PC-9 (cell line): ENCODE measurements at regions not wholly inside any gene's neighbourhood (a gene's known extent, or its start where the extent isn't known, plus 50 kb on each side); places are given as distances from the start of the nearest gene placed in this dataset.

Experiments
- BruUV-seq: library from RNA; stranded (reverse); fragments of 400-500 nt; replicated peaks from 2 replicates; lab custom pipeline; 2021; lab: Mats Ljungman, UMichigan
- CTCF ChIA-PET: fragments of 300-600 bp; sonication (Branson Sonifier 250); formaldehyde crosslinking; loops from one replicate; lab custom pipeline; 2022; ENCODE audit warnings: antibody characterized with exemption; lab: Charles Lee
- POLR2A ChIA-PET: fragments of 300-600 bp; sonication (Branson Sonifier 250); formaldehyde crosslinking; loops from one replicate; lab custom pipeline; 2022; ENCODE audit warnings: antibody characterized with exemption; ENCODE audit not compliant: unreplicated experiment; lab: Charles Lee
- DNase-seq, 2 experiments: peaks; one replicate each; pipeline versions ENCODE4 v3.0.0 to v3.0.0-alpha.2; 2015 to 2022; ENCODE audit warnings: mixed read lengths in 1 of 2
- H2AFZ ChIP-seq: fragments of 200-600 bp; sonication (generic); 2 replicates; pipeline ENCODE4 v1.8.1; 2017; ENCODE audit warnings: antibody characterized with exemption
- H3F3A ChIP-seq: fragments of 200-600 bp; sonication (generic); 2 replicates; pipeline ENCODE4 v1.8.1; 2017; ENCODE audit warnings: antibody characterized with exemption, mild to moderate bottlenecking, low read depth; ENCODE audit not compliant: insufficient read depth
- H3K27ac ChIP-seq: fragments of 200-600 bp; sonication (generic); 2 replicates; pipeline ENCODE4 v1.6.1; 2016; ENCODE audit warnings: mixed run types
- H3K27me3 ChIP-seq: fragments of 200-600 bp; sonication (generic); 2 replicates; pipeline ENCODE4 v1.6.1; 2016; ENCODE audit warnings: low read depth, mixed run types; ENCODE audit not compliant: insufficient read depth
- H3K36me3 ChIP-seq: fragments of 200-600 bp; sonication (generic); 2 replicates; pipeline ENCODE4 v1.6.1; 2016; ENCODE audit warnings: low read depth, mixed run types
- H3K4me1 ChIP-seq: fragments of 200-600 bp; sonication (generic); replicated peaks from 2 replicates; pipeline ENCODE4 v1.6.1; 2016; ENCODE audit warnings: mixed run types; ENCODE audit not compliant: insufficient read depth
- H3K4me2 ChIP-seq: fragments of 200-600 bp; sonication (generic); 2 replicates; pipeline ENCODE4 v1.6.1; 2017; ENCODE audit warnings: mixed run types
- H3K4me3 ChIP-seq: fragments of 200-600 bp; sonication (generic); 2 replicates; pipeline ENCODE4 v1.6.1; 2016; ENCODE audit warnings: mixed run types
- H3K79me2 ChIP-seq: fragments of 200-600 bp; sonication (generic); 2 replicates; pipeline ENCODE4 v1.6.1; 2017; ENCODE audit warnings: low read depth, mixed run types
- H3K9me2 ChIP-seq: fragments of 200-600 bp; sonication (generic); 2 replicates; pipeline ENCODE4 v1.8.1; 2017; ENCODE audit warnings: mild to moderate bottlenecking; ENCODE audit not compliant: insufficient read depth
- H3K9me3 ChIP-seq: fragments of 200-600 bp; sonication (generic); 2 replicates; pipeline ENCODE4 v1.8.1; 2016; ENCODE audit warnings: low read depth; ENCODE audit not compliant: insufficient read depth
- H4K20me1 ChIP-seq: fragments of 200-600 bp; sonication (generic); 2 replicates; pipeline ENCODE4 v1.8.1; 2017; ENCODE audit not compliant: insufficient read depth
- CTCF ChIP-seq: fragments of 200-600 bp; sonication (generic); conservative IDR thresholded peaks from 2 replicates; pipeline ENCODE4 v1.6.1; 2017; ENCODE audit warnings: mixed run types, antibody characterized with exemption, mild to moderate bottlenecking, moderate library complexity
- EZH2 ChIP-seq: fragments of 200-600 bp; sonication (generic); IDR thresholded peaks from 2 replicates; pipeline ENCODE4 v1.8.0; 2017; ENCODE audit warnings: antibody characterized with exemption, low read depth
- intact Hi-C: fragments of 100-400 bp; cut with micrococcal nuclease; formaldehyde crosslinking; loops from one replicate; pipeline ENCODE4 v1.10.0; 2022; ENCODE audit not compliant: unreplicated experiment

- POLR2A ChIA-PET: no interaction called here
- no peaks in the 10 kb centered on the region for H3K4me1 ChIP-seq
These were observed 170.4 kb downstream of the ZDHHC21 start for GRCh38 chr9:14522627-14523379.

GRCh38 chr9:14520341-14520740 is 172.9 kb downstream of the ZDHHC21 start:
- ChIA-PET CTCF (no interaction called here), POLR2A (no interaction called here)
- Histone ChIP-seq H3K9me3 (no peaks in the 10 kb centered on the region), H3K4me3 (no peak overlapping the region), H3K27me3 (no peaks in the 10 kb centered on the region), H3K79me2 (no peaks in the 10 kb centered on the region), H3K4me2 (no peak overlapping the region), H4K20me1 (no peaks in the 10 kb centered on the region), H2AFZ (no peak overlapping the region), H3K4me1 (no peaks in the 10 kb centered on the region), H3K27ac (no peak overlapping the region), H3F3A (no peaks in the 10 kb centered on the region), H3K9me2 (no peaks in the 10 kb centered on the region), H3K36me3 (no peaks in the 10 kb centered on the region)
- no peak for DNase-seq
- TF ChIP-seq CTCF (no peak), EZH2 (no peak)
- BruUV-seq: no TSS peak
- intact Hi-C loops: no loop called here

More at GRCh38 chr9:14522627-14523379, 170.4 kb downstream of the ZDHHC21 start:
- TF ChIP-seq CTCF (no peak), EZH2 (no peak)
- H2AFZ ChIP-seq: no peak overlapping the region
- intact Hi-C loops: no loop called here
- no peaks in the 10 kb centered on the region for H3F3A ChIP-seq
- H3K36me3 ChIP-seq: no peaks in the 10 kb centered on the region
- no peak overlapping the region for H3K4me2 ChIP-seq
- H3K79me2 ChIP-seq: no peaks in the 10 kb centered on the region
- no peak overlapping the region for H3K27ac ChIP-seq
- no TSS peak for BruUV-seq
- H3K27me3 ChIP-seq: no peaks in the 10 kb centered on the region
- no peaks in the 10 kb centered on the region for H3K9me3 ChIP-seq
- CTCF ChIA-PET: no interaction called here
- DNase-seq: no peak
- H4K20me1 ChIP-seq: no peaks in the 10 kb centered on the region
- no peaks in the 10 kb centered on the region for H3K9me2 ChIP-seq
- no peak overlapping the region for H3K4me3 ChIP-seq

- H3K27me3 ChIP-seq: no peaks in the 10 kb centered on the region
- H3K4me2 ChIP-seq: no peak overlapping the region
- no peak for TF ChIP-seq EZH2
- H3K9me2 ChIP-seq: no peaks in the 10 kb centered on the region
- BruUV-seq: no TSS peak
- CTCF ChIA-PET: no interaction called here
- no peaks in the 10 kb centered on the region for H3K4me1 ChIP-seq
- H3K36me3 ChIP-seq: no peaks in the 10 kb centered on the region
- no peak overlapping the region for H3K27ac ChIP-seq
- no peaks in the 10 kb centered on the region for H3K9me3 ChIP-seq
- H3K4me3 ChIP-seq: no peak overlapping the region
- POLR2A ChIA-PET: no interaction called here
- H2AFZ ChIP-seq: no peak overlapping the region
- intact Hi-C loops: no loop called here
- no peaks in the 10 kb centered on the region for H3F3A ChIP-seq
- H4K20me1 ChIP-seq: no peaks in the 10 kb centered on the region
- H3K79me2 ChIP-seq: no peaks in the 10 kb centered on the region
- peak in 1 of 2 experiments; percentile 5 for DNase-seq
These were observed 175.9 kb downstream of the ZDHHC21 start for GRCh38 chr9:14517154-14517906.
